ENCODE measurements at regions not wholly inside any gene's neighbourhood (a gene's known extent, or its start where the extent isn't known, plus 50 kb on each side); places are given as distances from the start of the nearest gene placed in this dataset.

DNA sequence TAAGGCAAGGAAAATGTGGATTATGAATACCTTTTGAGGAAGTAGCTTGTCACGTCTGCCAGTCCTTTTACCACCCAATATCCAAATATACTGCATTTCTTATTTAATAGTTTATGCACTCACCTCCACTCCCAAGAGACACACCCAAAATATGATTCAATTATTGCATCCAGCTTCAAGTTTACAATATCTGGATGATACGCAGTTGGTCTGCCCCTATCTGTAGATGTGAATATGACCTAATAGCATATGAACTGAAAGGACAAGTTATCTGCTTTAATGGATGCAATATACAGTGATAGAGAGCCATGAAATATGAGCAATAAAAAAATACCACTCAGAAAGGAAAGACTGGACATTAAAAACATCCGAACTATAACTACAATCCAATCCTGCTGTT is 159.4 kb upstream of the MAGI2 start:
- intact Hi-C loops (cut with DNase I) = no loop called here
- ATAC-seq (no peak), DNase-seq (no peak)
- no peaks in the 10 kb centered on the region for H3K9me3 ChIP-seq
- no peaks in the 10 kb centered on the region for H3K36me3 ChIP-seq
- no peaks in the 10 kb centered on the region for H3K4me1 ChIP-seq
- no peaks in the 10 kb centered on the region for H3K27me3 ChIP-seq (ENCODE audit: low read depth)
- no peak overlapping the region for H3K27ac ChIP-seq
- TF ChIP-seq CTCF (IDR thresholded peaks at IDR 0.05) = no peak
- no peak overlapping the region for H3K4me3 ChIP-seq

DNA sequence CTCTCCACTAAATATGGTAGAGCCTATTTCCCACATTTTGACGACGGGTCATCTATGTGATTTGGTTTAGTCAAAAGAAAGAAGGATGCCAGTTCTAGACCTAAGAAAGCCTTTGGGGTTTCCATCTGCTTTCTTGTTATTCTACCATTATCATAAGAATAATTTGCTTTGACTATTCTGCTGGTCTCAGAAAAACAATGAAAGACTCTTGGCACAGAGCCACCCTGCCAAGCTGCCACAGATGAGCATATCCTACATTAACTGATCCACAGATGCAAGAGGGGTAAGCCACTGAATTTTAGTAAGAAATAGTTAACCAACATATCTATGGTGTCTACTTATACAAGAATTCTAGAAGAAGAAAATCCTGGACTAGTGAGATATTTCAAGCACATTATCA is 158.6 kb upstream of the MAGI2 start:
- Histone ChIP-seq H3K27me3 (ENCODE audit: low read depth) (no peaks in the 10 kb centered on the region), H3K36me3 (no peaks in the 10 kb centered on the region), H3K9me3 (no peaks in the 10 kb centered on the region), H3K27ac (no peak overlapping the region), H3K4me3 (no peak overlapping the region), H3K4me1 (no peaks in the 10 kb centered on the region)
- ATAC-seq = no peak
- intact Hi-C loops (cut with DNase I) = no loop called here
- no peak for DNase-seq
- TF ChIP-seq CTCF (IDR thresholded peaks at IDR 0.05) = no peak

- Histone ChIP-seq H3K4me1 (no peaks in the 10 kb centered on the region), H3K27ac (no peak overlapping the region), H3K36me3 (no peaks in the 10 kb centered on the region), H3K27me3 (ENCODE audit: low read depth) (no peaks in the 10 kb centered on the region), H3K9me3 (no peaks in the 10 kb centered on the region), H3K4me3 (no peak overlapping the region)
- intact Hi-C loops (cut with DNase I) = no loop called here
- DNase-seq = no peak
- TF ChIP-seq CTCF (IDR thresholded peaks at IDR 0.05) = no peak
- no peak for ATAC-seq
Measured at GRCh38 chr7:79610748-79611304, 157.4 kb upstream of the MAGI2 start.

- ATAC-seq = no peak
- no peak overlapping the region for H3K4me3 ChIP-seq
Measured at GRCh38 chr7:79610313-79610712, 156.8 kb upstream of the MAGI2 start.

GRCh38 chr7:79608005-79608404 is 154.5 kb upstream of the MAGI2 start:
- Histone ChIP-seq H3K27ac (no peak overlapping the region), H3K4me1 (no peaks in the 10 kb centered on the region), H3K27me3 (ENCODE audit: low read depth) (no peaks in the 10 kb centered on the region), H3K36me3 (no peaks in the 10 kb centered on the region), H3K4me3 (no peak overlapping the region), H3K9me3 (no peaks in the 10 kb centered on the region)
- DNase-seq (no peak), ATAC-seq (no peak)
- no peak for TF ChIP-seq CTCF (IDR thresholded peaks at IDR 0.05)
- intact Hi-C loops (cut with DNase I) = no loop called here

More at GRCh38 chr7:79610313-79610712, 156.8 kb upstream of the MAGI2 start:
- intact Hi-C loops (cut with DNase I) = no loop called here
- Histone ChIP-seq H3K27ac (no peak overlapping the region), H3K9me3 (no peaks in the 10 kb centered on the region), H3K36me3 (no peaks in the 10 kb centered on the region), H3K27me3 (ENCODE audit: low read depth) (no peaks in the 10 kb centered on the region), H3K4me1 (no peaks in the 10 kb centered on the region)
- TF ChIP-seq CTCF (IDR thresholded peaks at IDR 0.05) = no peak
- no peak for DNase-seq

GRCh38 chr7:79604841-79605240 is 151.4 kb upstream of the MAGI2 start:
- H3K4me3 ChIP-seq = no peak overlapping the region
- TF ChIP-seq CTCF (IDR thresholded peaks at IDR 0.05) = no peak
- ATAC-seq = no peak
- H3K27ac ChIP-seq = no peak overlapping the region
- intact Hi-C loops (cut with DNase I) = no loop called here
- no peaks in the 10 kb centered on the region for H3K4me1 ChIP-seq
- H3K9me3 ChIP-seq = no peaks in the 10 kb centered on the region
- no peaks in the 10 kb centered on the region for H3K36me3 ChIP-seq
- H3K27me3 ChIP-seq (ENCODE audit: low read depth) = no peaks in the 10 kb centered on the region
- no peak for DNase-seq

All from lower lobe of right lung (tissue), 2 donors.